K562 (cell line): ENCODE measurements at regions not wholly inside any gene's neighbourhood (a gene's known extent, or its start where the extent isn't known, plus 50 kb on each side); places are given as distances from the start of the nearest gene placed in this dataset.

Experiments
- ATAC-seq: fragments of 200-7000 bp; cut with Tn5 transposase; 3 replicates; pipeline ENCODE4 v1.9.1; 2020; ENCODE audit warnings: moderate library complexity
- BruUV-seq: library from RNA; stranded (reverse); fragments of 400-500 nt; replicated peaks from 2 replicates; lab custom pipeline; 2021; lab: Mats Ljungman, UMichigan
- CTCF ChIA-PET: fragments of 300-600 bp; formaldehyde crosslinking; extraction: SDS; loops from one replicate; lab custom pipeline; 2021; ENCODE audit warnings: low intra/inter-chr PET ratio; lab: Yijun Ruan, JAX
- POLR2A ChIA-PET: fragments of 300-600, 350-650 bp; sonication (Branson Sonifier 250); formaldehyde crosslinking; extraction: SDS; loops from one replicate; lab custom pipeline; 2021; ENCODE audit warnings: antibody characterized with exemption, inconsistent platforms; lab: Yijun Ruan, JAX
- DNase-seq, 4 experiments: peaks; one replicate each; pipeline versions ENCODE4 v3.0.0 to v3.0.0-alpha.2; 2011 to 2018; ENCODE audit warnings: low spot score in 3 of 4, mixed read lengths in 3 of 4; ENCODE audit errors: extremely low read depth in 1 of 4
- FAIRE-seq: peaks from 2 replicates; lab custom pipeline; 2011; peaks lifted over from hg19 to GRCh38; lab: Jason Lieb, UNC
- H2AFZ ChIP-seq: 2 replicates; pipeline ENCODE4 v1.6.0; 2011; ENCODE audit warnings: low read depth, low read length, control low read depth, inconsistent platforms
- H3K27ac ChIP-seq: fragments of 200-600 bp; 3 replicates; pipeline ENCODE4 v1.8.0; 2011; ENCODE audit warnings: low read depth, mild to moderate bottlenecking, control low read depth, inconsistent platforms, low read length, moderate library complexity, mixed read lengths; ENCODE audit errors: extremely low read depth
- H3K27me3 ChIP-seq, 2 experiments: fragments of 300-600 bp in 1 of 2; 2 replicates in 1 of 2; 3 replicates in 1 of 2; pipeline versions ENCODE4 v1.6.0 to v1.8.0; 2011; ENCODE audit warnings: inconsistent platforms in 2 of 2, low read length in 2 of 2, mild to moderate bottlenecking in 1 of 2, mixed read lengths in 1 of 2, moderate library complexity in 1 of 2; ENCODE audit not compliant: control insufficient read depth in 2 of 2, insufficient read depth in 2 of 2
- H3K36me3 ChIP-seq: fragments of 300-600 bp; 3 replicates; pipeline ENCODE4 v1.8.0; 2011; ENCODE audit warnings: mild to moderate bottlenecking, low read length, inconsistent platforms; ENCODE audit not compliant: control insufficient read depth, insufficient read depth
- H3K4me1 ChIP-seq, 2 experiments: fragments of 200-600 bp in 1 of 2; replicated peaks in 1 of 2; 2 replicates in 1 of 2; 3 replicates in 1 of 2; pipeline versions ENCODE4 v1.5.1 to v1.8.0; 2011; ENCODE audit warnings: inconsistent platforms in 2 of 2, low read length in 2 of 2, mild to moderate bottlenecking in 1 of 2, mixed read lengths in 1 of 2, moderate library complexity in 1 of 2; ENCODE audit not compliant: control insufficient read depth in 2 of 2, insufficient read depth in 2 of 2
- H3K4me2 ChIP-seq: 2 replicates; pipeline ENCODE4 v1.6.1; 2011; ENCODE audit warnings: low read length, control low read depth, inconsistent platforms, mixed read lengths; ENCODE audit not compliant: insufficient read depth
- H3K4me3 ChIP-seq: fragments of 200-600 bp; sonication (generic), shearing (Covaris generic); 2 replicates; pipeline ENCODE4 v1.5.1; 2016; ENCODE audit warnings: control low read depth, inconsistent platforms
- H3K79me2 ChIP-seq: fragments of 200-600 bp; 3 replicates; pipeline ENCODE4 v1.8.0; 2011; ENCODE audit warnings: low read length, inconsistent platforms; ENCODE audit not compliant: control insufficient read depth, insufficient read depth
- H3K9ac ChIP-seq, 2 experiments: 2 replicates each; pipeline versions ENCODE4 v1.6.0 to v1.6.1; 2011; ENCODE audit warnings: low read depth in 2 of 2, low read length in 2 of 2, control low read depth in 1 of 2, inconsistent platforms in 1 of 2, mild to moderate bottlenecking in 1 of 2, mixed read lengths in 1 of 2; ENCODE audit not compliant: insufficient read depth in 1 of 2
- H3K9me1 ChIP-seq: one replicate; pipeline ENCODE4 v1.6.0; 2011; ENCODE audit warnings: inconsistent platforms, mild to moderate bottlenecking, low read length, moderate library complexity; ENCODE audit not compliant: control insufficient read depth, insufficient read depth
- H3K9me3 ChIP-seq: replicated peaks from 2 replicates; pipeline ENCODE4 v1.5.1; 2011; ENCODE audit warnings: low read depth, low read length, inconsistent platforms; ENCODE audit not compliant: control insufficient read depth, insufficient read depth
- H4K20me1 ChIP-seq: replicated peaks from 2 replicates; pipeline ENCODE4 v1.6.1; 2011; ENCODE audit warnings: low read length, inconsistent platforms, mixed read lengths; ENCODE audit not compliant: control insufficient read depth, insufficient read depth
- CREB3L1 ChIP-seq: fragments of 450-650 bp; IDR thresholded peaks from 2 replicates; pipeline ENCODE4 v1.6.1; 2014; ENCODE audit warnings: low read depth, mild to moderate bottlenecking, moderate library complexity, borderline replicate concordance
- CXXC5 ChIP-seq: fragments of 250-450 bp; sonication (Bioruptor Pico); IDR thresholded peaks from 2 replicates; pipeline ENCODE4 v1.8.0; 2022; ENCODE audit warnings: inconsistent platforms, mild to moderate bottlenecking, moderate library complexity
- NUFIP1 ChIP-seq: fragments of 450-650 bp; IDR thresholded peaks from 2 replicates; pipeline ENCODE4 v1.6.1; 2018; ENCODE audit not compliant: partially characterized antibody
- PHB ChIP-seq: fragments of 250-450 bp; sonication (Bioruptor Pico); IDR thresholded peaks from 2 replicates; pipeline ENCODE4 v1.5.0; 2021
- RFX5 ChIP-seq: IDR thresholded peaks from 2 replicates; pipeline ENCODE4 v1.6.1; 2011; ENCODE audit warnings: low read depth, mild to moderate bottlenecking, improper control_type of control experiment, low read length
- SIN3A ChIP-seq, 2 experiments: fragments of 150-350 bp in 1 of 2; IDR thresholded peaks; 2 replicates each; pipeline ENCODE4 v1.6.1; 2011 to 2016; ENCODE audit warnings: borderline replicate concordance in 2 of 2, low read depth in 2 of 2, low read length in 2 of 2, mild to moderate bottlenecking in 2 of 2, moderate library complexity in 2 of 2; ENCODE audit not compliant: control insufficient read depth in 1 of 2
- STAT5B ChIP-seq: fragments of 250-450 bp; sonication (Bioruptor Pico); IDR thresholded peaks from 2 replicates; pipeline ENCODE4 v1.8.0; 2021; ENCODE audit warnings: mild to moderate bottlenecking, inconsistent platforms
- ZNF324 ChIP-seq: fragments of 250-450 bp; sonication (Bioruptor Pico); IDR thresholded peaks from 2 replicates; pipeline ENCODE4 v1.4.0; 2020; ENCODE audit warnings: mild to moderate bottlenecking
- in situ Hi-C: fragments of 300-500 bp; cut with MboI; formaldehyde crosslinking; loops from 4 replicates; pipeline ENCODE4 v1.15.0; 2018; ENCODE audit warnings: inconsistent platforms, mixed read lengths
- intact Hi-C: fragments of 100-400 bp; cut with micrococcal nuclease; formaldehyde crosslinking; loops from 2 replicates; pipeline ENCODE4 v1.14.2; 2022
- TF ChIP-seq, protein P1 (sequence below): sonication (generic); formaldehyde crosslinking; IDR thresholded peaks from 2 replicates; pipeline ENCODE4 v1.8.1; 2022; ENCODE audit warnings: missing genetic modification reagents
- TF ChIP-seq, protein P2 (sequence below): sonication (generic); formaldehyde crosslinking; IDR thresholded peaks from 2 replicates; pipeline ENCODE4 v1.8.0; 2022; ENCODE audit warnings: mild to moderate bottlenecking, missing genetic modification reagents
- TF ChIP-seq, protein P3 (sequence below): fragments of 450-650 bp; formaldehyde crosslinking; conservative IDR thresholded peaks from 2 replicates; pipeline ENCODE4 v1.4.0; 2022; ENCODE audit warnings: mild to moderate bottlenecking, missing genetic modification characterization

DNA sequence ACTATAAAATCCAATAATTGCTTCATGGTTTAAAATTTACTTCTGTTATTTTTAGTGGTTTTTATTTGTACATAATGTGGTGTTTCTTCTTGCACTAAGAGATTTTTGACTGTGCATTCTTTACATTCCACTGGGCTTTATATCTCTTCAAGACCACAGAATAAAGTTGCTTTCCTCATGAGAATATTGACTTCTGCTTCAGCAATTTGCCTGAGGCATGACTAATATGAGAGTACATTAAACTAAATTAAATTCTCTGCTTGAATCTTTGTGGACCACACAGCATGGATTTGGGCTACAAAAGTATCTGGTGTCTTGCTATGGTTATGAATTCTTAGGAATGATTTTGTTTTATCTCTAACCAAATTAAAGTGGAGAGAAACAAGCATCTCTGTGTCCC lies 1463.4 kb upstream of the PCDH20 start:
- no TSS peak for BruUV-seq
- Histone ChIP-seq H4K20me1 (no peaks in the 10 kb centered on the region), H3K36me3 (no peaks in the 10 kb centered on the region), H3K27me3 (no peaks in the 10 kb centered on the region), H3K4me1 (no peaks in the 10 kb centered on the region), H3K9me3 (no peaks in the 10 kb centered on the region), H3K4me3 (no peak overlapping the region), H3K79me2 (no peaks in the 10 kb centered on the region), H2AFZ (no peak overlapping the region), H3K9ac (no peak overlapping the region), H3K9me1 (no peaks in the 10 kb centered on the region), H3K4me2 (no peak overlapping the region), H3K27ac (no peak overlapping the region)
- TF ChIP-seq CXXC5 (CRISPR knock-in tag) (no peak), CREB3L1 (no peak), RFX5 (no peak), NUFIP1 (no peak), ZNF324 (CRISPR knock-in tag) (no peak), STAT5B (no peak), PHB (CRISPR knock-in tag) (no peak), SIN3A (IDR thresholded peaks at IDR 0.05; ENCODE audit: borderline replicate concordance in 2 of 2, control insufficient read depth in 1 of 2, low read depth in 2 of 2, low read length in 2 of 2) (no peak)
- TF ChIP-seq, protein P1, sequence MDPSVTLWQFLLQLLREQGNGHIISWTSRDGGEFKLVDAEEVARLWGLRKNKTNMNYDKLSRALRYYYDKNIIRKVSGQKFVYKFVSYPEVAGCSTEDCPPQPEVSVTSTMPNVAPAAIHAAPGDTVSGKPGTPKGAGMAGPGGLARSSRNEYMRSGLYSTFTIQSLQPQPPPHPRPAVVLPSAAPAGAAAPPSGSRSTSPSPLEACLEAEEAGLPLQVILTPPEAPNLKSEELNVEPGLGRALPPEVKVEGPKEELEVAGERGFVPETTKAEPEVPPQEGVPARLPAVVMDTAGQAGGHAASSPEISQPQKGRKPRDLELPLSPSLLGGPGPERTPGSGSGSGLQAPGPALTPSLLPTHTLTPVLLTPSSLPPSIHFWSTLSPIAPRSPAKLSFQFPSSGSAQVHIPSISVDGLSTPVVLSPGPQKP (CRISPR knock-in tag): no peak
- TF ChIP-seq, protein P2, sequence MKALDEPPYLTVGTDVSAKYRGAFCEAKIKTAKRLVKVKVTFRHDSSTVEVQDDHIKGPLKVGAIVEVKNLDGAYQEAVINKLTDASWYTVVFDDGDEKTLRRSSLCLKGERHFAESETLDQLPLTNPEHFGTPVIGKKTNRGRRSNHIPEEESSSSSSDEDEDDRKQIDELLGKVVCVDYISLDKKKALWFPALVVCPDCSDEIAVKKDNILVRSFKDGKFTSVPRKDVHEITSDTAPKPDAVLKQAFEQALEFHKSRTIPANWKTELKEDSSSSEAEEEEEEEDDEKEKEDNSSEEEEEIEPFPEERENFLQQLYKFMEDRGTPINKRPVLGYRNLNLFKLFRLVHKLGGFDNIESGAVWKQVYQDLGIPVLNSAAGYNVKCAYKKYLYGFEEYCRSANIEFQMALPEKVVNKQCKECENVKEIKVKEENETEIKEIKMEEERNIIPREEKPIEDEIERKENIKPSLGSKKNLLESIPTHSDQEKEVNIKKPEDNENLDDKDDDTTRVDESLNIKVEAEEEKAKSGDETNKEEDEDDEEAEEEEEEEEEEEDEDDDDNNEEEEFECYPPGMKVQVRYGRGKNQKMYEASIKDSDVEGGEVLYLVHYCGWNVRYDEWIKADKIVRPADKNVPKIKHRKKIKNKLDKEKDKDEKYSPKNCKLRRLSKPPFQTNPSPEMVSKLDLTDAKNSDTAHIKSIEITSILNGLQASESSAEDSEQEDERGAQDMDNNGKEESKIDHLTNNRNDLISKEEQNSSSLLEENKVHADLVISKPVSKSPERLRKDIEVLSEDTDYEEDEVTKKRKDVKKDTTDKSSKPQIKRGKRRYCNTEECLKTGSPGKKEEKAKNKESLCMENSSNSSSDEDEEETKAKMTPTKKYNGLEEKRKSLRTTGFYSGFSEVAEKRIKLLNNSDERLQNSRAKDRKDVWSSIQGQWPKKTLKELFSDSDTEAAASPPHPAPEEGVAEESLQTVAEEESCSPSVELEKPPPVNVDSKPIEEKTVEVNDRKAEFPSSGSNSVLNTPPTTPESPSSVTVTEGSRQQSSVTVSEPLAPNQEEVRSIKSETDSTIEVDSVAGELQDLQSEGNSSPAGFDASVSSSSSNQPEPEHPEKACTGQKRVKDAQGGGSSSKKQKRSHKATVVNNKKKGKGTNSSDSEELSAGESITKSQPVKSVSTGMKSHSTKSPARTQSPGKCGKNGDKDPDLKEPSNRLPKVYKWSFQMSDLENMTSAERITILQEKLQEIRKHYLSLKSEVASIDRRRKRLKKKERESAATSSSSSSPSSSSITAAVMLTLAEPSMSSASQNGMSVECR (CRISPR knock-in tag): no peak
- TF ChIP-seq, protein P3, sequence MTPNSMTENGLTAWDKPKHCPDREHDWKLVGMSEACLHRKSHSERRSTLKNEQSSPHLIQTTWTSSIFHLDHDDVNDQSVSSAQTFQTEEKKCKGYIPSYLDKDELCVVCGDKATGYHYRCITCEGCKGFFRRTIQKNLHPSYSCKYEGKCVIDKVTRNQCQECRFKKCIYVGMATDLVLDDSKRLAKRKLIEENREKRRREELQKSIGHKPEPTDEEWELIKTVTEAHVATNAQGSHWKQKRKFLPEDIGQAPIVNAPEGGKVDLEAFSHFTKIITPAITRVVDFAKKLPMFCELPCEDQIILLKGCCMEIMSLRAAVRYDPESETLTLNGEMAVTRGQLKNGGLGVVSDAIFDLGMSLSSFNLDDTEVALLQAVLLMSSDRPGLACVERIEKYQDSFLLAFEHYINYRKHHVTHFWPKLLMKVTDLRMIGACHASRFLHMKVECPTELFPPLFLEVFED: no peak
- no peak for FAIRE-seq
- ChIA-PET CTCF (no interaction called here), POLR2A (no interaction called here)
- in situ Hi-C loops: no loop called here
- intact Hi-C loops: no loop called here
- ATAC-seq: no peak
- DNase-seq: no peak
